GM12891 (cell line): ENCODE measurements at regions not wholly inside any gene's neighbourhood (a gene's known extent, or its start where the extent isn't known, plus 50 kb on each side); places are given as distances from the start of the nearest gene placed in this dataset.

Experiments used
- PAX5 ChIP-seq: IDR thresholded peaks from 2 replicates; pipeline ENCODE4 v1.6.1; 2011; ENCODE audit warnings: low read length, moderate library complexity, mild to moderate bottlenecking; ENCODE audit not compliant: insufficient read depth, severe bottlenecking
- POLR2A ChIP-seq: IDR thresholded peaks from 2 replicates; pipeline ENCODE4 v1.6.1; 2011; ENCODE audit warnings: low read depth, low read length, control low read depth
- POLR2AphosphoS5 ChIP-seq: IDR thresholded peaks from 2 replicates; pipeline ENCODE4 v1.6.1; 2011; ENCODE audit warnings: low read depth, low read length, control low read depth
- POU2F2 ChIP-seq: IDR thresholded peaks from 2 replicates; pipeline ENCODE4 v1.6.1; 2011; ENCODE audit warnings: low read depth, mild to moderate bottlenecking, control low read depth, low read length, moderate library complexity
- TAF1 ChIP-seq: IDR thresholded peaks from 2 replicates; pipeline ENCODE4 v1.6.1; 2011; ENCODE audit warnings: low read depth, low read length, control low read depth

DNA sequence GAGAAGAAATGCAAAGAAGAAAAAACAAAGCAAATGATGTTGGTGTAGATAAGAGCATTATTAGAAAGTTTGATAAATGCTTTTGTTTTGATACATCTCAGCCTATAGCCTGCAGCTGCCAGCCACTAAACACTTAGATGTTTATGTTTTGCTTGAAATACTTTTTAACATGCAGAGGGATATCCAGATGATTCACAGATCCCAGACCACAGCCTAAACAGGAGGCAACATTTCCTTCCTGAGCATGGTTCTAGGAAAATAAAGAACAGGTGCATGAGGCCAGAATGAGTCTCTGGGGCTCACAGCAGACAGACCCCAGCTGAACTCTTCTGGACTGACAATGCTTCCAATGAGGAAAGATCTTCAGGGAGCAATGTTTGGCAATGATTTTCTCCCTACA, 103.7 kb upstream of the EEA1 start:
- TF ChIP-seq TAF1, result no peak
- no peak for TF ChIP-seq POLR2A
- TF ChIP-seq PAX5, result no peak
- TF ChIP-seq POLR2AphosphoS5, result no peak
- TF ChIP-seq POU2F2, result no peak
